ENCODE measurements at regions not wholly inside any gene's neighbourhood (a gene's known extent, or its start where the extent isn't known, plus 50 kb on each side); places are given as distances from the start of the nearest gene placed in this dataset.
A peak's percentile ranks its signal among the peaks of the same experiment; 100 is the strongest.
"Not testable (repeated sequence)": the region's sequence is repeated elsewhere in the genome, so short reads cannot be mapped to it uniquely, and the experiment has no call there.

GRCh38 chr12:68530299-68530698 is 80.4 kb upstream of the RAP1B start:
- no peaks in the 10 kb centered on the region for H3K27me3 ChIP-seq (replicated peaks)
- no peak overlapping the region for H3K27ac ChIP-seq
- H3K4me3 ChIP-seq: no peak overlapping the region
- peaks cover 18% of the 10 kb centered on the region for H3K4me1 ChIP-seq (replicated peaks)
- no peak for DNase-seq (ENCODE audit: low read depth in 1 of 2, low spot score in 2 of 2)
- 0 out of 2 replicates have a peak, but pooled peaks cover 3% of the 10 kb centered on the region for H3K9me3 ChIP-seq (replicated peaks)
- H3K36me3 ChIP-seq: no peaks in the 10 kb centered on the region

- peak in 1 of 2 experiments; percentile 19 for DNase-seq (ENCODE audit: low read depth in 1 of 2, low spot score in 2 of 2)
- 0 out of 2 replicates have a peak, but pooled peaks cover 3% of the 10 kb centered on the region for H3K9me3 ChIP-seq (replicated peaks)
These were observed 79.7 kb upstream of the RAP1B start for GRCh38 chr12:68530965-68531364.

GRCh38 chr12:68532204-68532886 is 78.4 kb upstream of the RAP1B start:
- 0 out of 2 replicates have a peak, but pooled peaks cover 3% of the 10 kb centered on the region for H3K9me3 ChIP-seq (replicated peaks)
- H3K4me1 ChIP-seq (replicated peaks): peaks cover 18% of the 10 kb centered on the region
- no peak for DNase-seq (ENCODE audit: low read depth in 1 of 2, low spot score in 2 of 2)
- no peaks in the 10 kb centered on the region for H3K27me3 ChIP-seq (replicated peaks)
- H3K27ac ChIP-seq: no peak overlapping the region
- no peaks in the 10 kb centered on the region for H3K36me3 ChIP-seq
- no peak overlapping the region for H3K4me3 ChIP-seq

More at GRCh38 chr12:68530965-68531364, 79.7 kb upstream of the RAP1B start:
- Histone ChIP-seq H3K4me3 (no peak overlapping the region), H3K27me3 (replicated peaks) (no peaks in the 10 kb centered on the region), H3K4me1 (replicated peaks) (peaks cover 18% of the 10 kb centered on the region), H3K36me3 (no peaks in the 10 kb centered on the region), H3K27ac (0 out of 2 replicates have a peak overlapping the region, but pooled peaks have one; percentile 2)

GRCh38 chr12:68532887-68533248 is 77.8 kb upstream of the RAP1B start:
- Histone ChIP-seq H3K4me1 (replicated peaks) (peaks cover 18% of the 10 kb centered on the region), H3K27me3 (replicated peaks) (no peaks in the 10 kb centered on the region), H3K9me3 (replicated peaks) (0 out of 2 replicates have a peak, but pooled peaks cover 3% of the 10 kb centered on the region), H3K36me3 (no peaks in the 10 kb centered on the region), H3K4me3 (no peak overlapping the region), H3K27ac (no peak overlapping the region)
- no peak for DNase-seq (ENCODE audit: low read depth in 1 of 2, low spot score in 2 of 2)

- Histone ChIP-seq H3K9me3 (replicated peaks) (0 out of 2 replicates have a peak, but pooled peaks cover 3% of the 10 kb centered on the region), H3K36me3 (no peaks in the 10 kb centered on the region), H3K27me3 (replicated peaks) (no peaks in the 10 kb centered on the region), H3K4me1 (replicated peaks) (peaks cover 25% of the 10 kb centered on the region), H3K4me3 (no peak overlapping the region), H3K27ac (no peak overlapping the region)
- DNase-seq (ENCODE audit: low read depth in 1 of 2, low spot score in 2 of 2): no peak
These were observed 76.6 kb upstream of the RAP1B start for GRCh38 chr12:68534108-68534507.

- no peak for DNase-seq (ENCODE audit: low read depth in 1 of 2, low spot score in 2 of 2)
These were observed 73.7 kb upstream of the RAP1B start for GRCh38 chr12:68536885-68537485.

GRCh38 chr12:68537571-68537970 is 73.1 kb upstream of the RAP1B start:
- no peak overlapping the region for H3K4me3 ChIP-seq
- H3K9me3 ChIP-seq (replicated peaks): no peaks in the 10 kb centered on the region
- no peaks in the 10 kb centered on the region for H3K36me3 ChIP-seq
- no peak overlapping the region for H3K27ac ChIP-seq
- no peak for DNase-seq (ENCODE audit: low read depth in 1 of 2, low spot score in 2 of 2)
- peaks cover 15% of the 10 kb centered on the region for H3K4me1 ChIP-seq (replicated peaks)
- H3K27me3 ChIP-seq (replicated peaks): no peaks in the 10 kb centered on the region

More at GRCh38 chr12:68536885-68537485, 73.7 kb upstream of the RAP1B start:
- Histone ChIP-seq H3K27me3 (replicated peaks) (no peaks in the 10 kb centered on the region), H3K4me1 (replicated peaks) (peaks cover 15% of the 10 kb centered on the region), H3K4me3 (no peak overlapping the region), H3K27ac (no peak overlapping the region), H3K9me3 (replicated peaks) (no peaks in the 10 kb centered on the region), H3K36me3 (no peaks in the 10 kb centered on the region)

GRCh38 chr12:68538726-68539614 is 71.7 kb upstream of the RAP1B start:
- peaks cover 15% of the 10 kb centered on the region for H3K4me1 ChIP-seq (replicated peaks)
- H3K27ac ChIP-seq: peak overlapping the region; percentile 68
- no peaks in the 10 kb centered on the region for H3K27me3 ChIP-seq (replicated peaks)
- H3K36me3 ChIP-seq: no peaks in the 10 kb centered on the region
- no peaks in the 10 kb centered on the region for H3K9me3 ChIP-seq (replicated peaks)
- H3K4me3 ChIP-seq: peak overlapping the region; percentile 15
- peak; percentile 65 to 66 for DNase-seq (ENCODE audit: low read depth in 1 of 2, low spot score in 2 of 2)

- Histone ChIP-seq H3K27me3 (replicated peaks) (no peaks in the 10 kb centered on the region), H3K36me3 (no peaks in the 10 kb centered on the region), H3K4me1 (replicated peaks) (peaks cover 15% of the 10 kb centered on the region), H3K4me3 (peak overlapping the region; percentile 15), H3K9me3 (replicated peaks) (no peaks in the 10 kb centered on the region), H3K27ac (peak overlapping the region; percentile 68; the same call in 1 of the 2 replicates)
- DNase-seq (ENCODE audit: low read depth in 1 of 2, low spot score in 2 of 2): no peak
These were observed 71.1 kb upstream of the RAP1B start for GRCh38 chr12:68539615-68539952.

- H3K27ac ChIP-seq; H3K4me3 ChIP-seq; H3K9me3 ChIP-seq (replicated peaks); H3K27me3 ChIP-seq (replicated peaks); H3K36me3 ChIP-seq; DNase-seq (ENCODE audit: low read depth in 1 of 2, low spot score in 2 of 2): not testable (repeated sequence)
- H3K4me1 ChIP-seq (replicated peaks): peaks cover 15% of the 10 kb centered on the region
These were observed 69.9 kb upstream of the RAP1B start for GRCh38 chr12:68540768-68541167.

- not testable (repeated sequence) for H3K9me3 ChIP-seq (replicated peaks); H3K27me3 ChIP-seq (replicated peaks); DNase-seq (ENCODE audit: low read depth in 1 of 2, low spot score in 2 of 2); H3K4me3 ChIP-seq; H3K36me3 ChIP-seq; H3K27ac ChIP-seq; H3K4me1 ChIP-seq (replicated peaks)
These were observed 63.4 kb upstream of the RAP1B start for GRCh38 chr12:68547318-68547717.

GRCh38 chr12:68552605-68553195 is 58.0 kb upstream of the RAP1B start:
- H3K4me1 ChIP-seq (replicated peaks): peaks cover 13% of the 10 kb centered on the region
- not testable (repeated sequence) for DNase-seq (ENCODE audit: low read depth in 1 of 2, low spot score in 2 of 2); H3K4me3 ChIP-seq; H3K27me3 ChIP-seq (replicated peaks); H3K36me3 ChIP-seq; H3K9me3 ChIP-seq (replicated peaks); H3K27ac ChIP-seq

GRCh38 chr12:68557011-68557730 is 53.5 kb upstream of the RAP1B start:
- Histone ChIP-seq H3K27ac (peak overlapping the region; percentile 85), H3K4me1 (replicated peaks) (peaks cover 35% of the 10 kb centered on the region), H3K36me3 (no peaks in the 10 kb centered on the region), H3K4me3 (no peak overlapping the region), H3K27me3 (replicated peaks) (no peaks in the 10 kb centered on the region), H3K9me3 (replicated peaks) (no peaks in the 10 kb centered on the region)
- DNase-seq (ENCODE audit: low read depth in 1 of 2, low spot score in 2 of 2): peak; percentile 48 to 83

Data from SJSA1 (cell line).